ENCODE measurements at regions not wholly inside any gene's neighbourhood (a gene's known extent, or its start where the extent isn't known, plus 50 kb on each side); places are given as distances from the start of the nearest gene placed in this dataset.

DNA sequence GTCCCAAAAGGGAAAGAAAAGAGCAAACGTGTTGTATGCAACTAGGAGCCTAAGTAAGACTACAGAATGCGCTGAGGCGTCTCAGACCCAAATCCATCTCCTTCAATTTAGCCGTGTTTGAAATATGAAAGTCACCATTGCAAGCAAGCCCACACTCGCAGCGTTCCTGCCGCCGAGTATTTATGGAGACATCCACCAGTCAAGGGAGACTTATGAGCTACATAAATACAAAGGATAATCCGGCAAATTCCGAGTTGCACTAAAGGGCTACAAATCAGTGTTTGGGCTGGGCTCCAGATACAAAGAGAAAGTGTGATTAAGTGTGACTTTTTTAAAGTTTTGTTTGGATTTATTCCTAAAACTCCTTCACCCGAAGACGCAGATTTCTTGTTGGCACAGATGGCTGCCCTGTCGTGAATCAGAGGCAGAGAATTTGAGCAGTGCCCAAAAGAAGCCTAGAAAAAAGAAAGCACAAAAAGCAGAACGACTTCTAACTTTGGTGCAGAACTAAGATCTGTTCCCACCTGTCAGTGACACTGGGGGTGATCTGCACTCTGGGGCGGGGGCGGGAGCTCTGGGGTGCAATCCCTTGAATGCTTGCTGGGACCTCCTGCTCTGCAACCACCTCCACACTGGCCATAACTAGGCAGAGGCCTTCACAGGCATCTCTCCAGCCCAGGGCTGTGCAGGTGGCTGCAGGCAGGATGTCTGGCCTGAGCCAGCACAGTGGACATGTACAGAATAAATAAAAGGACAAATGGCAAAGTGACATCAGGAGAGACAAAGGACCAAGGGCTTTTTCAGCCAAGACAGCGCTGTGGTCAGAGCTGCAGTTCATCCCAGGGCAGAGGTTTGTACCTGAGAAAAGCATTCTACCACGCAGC, 489.7 kb downstream of the NPHP4 start:
- TF ChIP-seq, protein P1, sequence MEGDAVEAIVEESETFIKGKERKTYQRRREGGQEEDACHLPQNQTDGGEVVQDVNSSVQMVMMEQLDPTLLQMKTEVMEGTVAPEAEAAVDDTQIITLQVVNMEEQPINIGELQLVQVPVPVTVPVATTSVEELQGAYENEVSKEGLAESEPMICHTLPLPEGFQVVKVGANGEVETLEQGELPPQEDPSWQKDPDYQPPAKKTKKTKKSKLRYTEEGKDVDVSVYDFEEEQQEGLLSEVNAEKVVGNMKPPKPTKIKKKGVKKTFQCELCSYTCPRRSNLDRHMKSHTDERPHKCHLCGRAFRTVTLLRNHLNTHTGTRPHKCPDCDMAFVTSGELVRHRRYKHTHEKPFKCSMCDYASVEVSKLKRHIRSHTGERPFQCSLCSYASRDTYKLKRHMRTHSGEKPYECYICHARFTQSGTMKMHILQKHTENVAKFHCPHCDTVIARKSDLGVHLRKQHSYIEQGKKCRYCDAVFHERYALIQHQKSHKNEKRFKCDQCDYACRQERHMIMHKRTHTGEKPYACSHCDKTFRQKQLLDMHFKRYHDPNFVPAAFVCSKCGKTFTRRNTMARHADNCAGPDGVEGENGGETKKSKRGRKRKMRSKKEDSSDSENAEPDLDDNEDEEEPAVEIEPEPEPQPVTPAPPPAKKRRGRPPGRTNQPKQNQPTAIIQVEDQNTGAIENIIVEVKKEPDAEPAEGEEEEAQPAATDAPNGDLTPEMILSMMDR (IDR thresholded peaks at IDR 0.05) = no peak
- no peak for TF ChIP-seq POLR2A (IDR thresholded peaks at IDR 0.05)

Measured in body of pancreas (tissue), 4 donors.